LNCaP clone FGC (cell line): ENCODE measurements at regions not wholly inside any gene's neighbourhood (a gene's known extent, or its start where the extent isn't known, plus 50 kb on each side); places are given as distances from the start of the nearest gene placed in this dataset.

ENCODE experiments used
- DNase-seq: peaks from one replicate; pipeline ENCODE4 v3.0.0-alpha.2; 2011; ENCODE audit warnings: low read depth
- H3K4me3 ChIP-seq: 2 replicates; pipeline ENCODE4 v1.5.1; 2011; ENCODE audit warnings: mild to moderate bottlenecking, low read depth, low read length, control low read depth
- CTCF ChIP-seq: IDR thresholded peaks from 2 replicates; pipeline ENCODE4 v1.5.1; 2012; ENCODE audit warnings: mild to moderate bottlenecking; ENCODE audit not compliant: control insufficient read depth, insufficient read depth; ENCODE audit errors: extremely low read depth

DNA sequence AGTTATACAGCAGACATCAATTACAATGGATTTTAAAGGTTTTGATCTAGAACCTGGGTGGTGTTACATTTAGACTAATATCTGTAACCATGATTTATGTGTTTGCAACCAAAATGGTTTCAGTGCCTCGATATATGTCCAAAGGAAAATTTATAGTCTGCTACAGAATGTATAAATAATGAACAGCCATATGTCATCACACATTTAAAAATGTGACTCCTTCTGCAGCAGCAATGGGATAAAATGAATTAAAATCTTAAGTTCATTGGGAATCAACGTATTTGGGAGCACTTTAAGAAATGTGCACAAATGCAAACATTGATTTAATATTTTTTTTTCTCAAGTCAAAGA, 610.2 kb downstream of the TMEM114 start:
- TF ChIP-seq CTCF = no peak
- no peak for DNase-seq

GRCh38 chr16:7979448-7980132, 610.7 kb downstream of the TMEM114 start:
- H3K4me3 ChIP-seq = no peak overlapping the region
- TF ChIP-seq CTCF = no peak
- DNase-seq = no peak

More for the DNA sequence above, 610.2 kb downstream of the TMEM114 start:
- no peak overlapping the region for H3K4me3 ChIP-seq

DNA sequence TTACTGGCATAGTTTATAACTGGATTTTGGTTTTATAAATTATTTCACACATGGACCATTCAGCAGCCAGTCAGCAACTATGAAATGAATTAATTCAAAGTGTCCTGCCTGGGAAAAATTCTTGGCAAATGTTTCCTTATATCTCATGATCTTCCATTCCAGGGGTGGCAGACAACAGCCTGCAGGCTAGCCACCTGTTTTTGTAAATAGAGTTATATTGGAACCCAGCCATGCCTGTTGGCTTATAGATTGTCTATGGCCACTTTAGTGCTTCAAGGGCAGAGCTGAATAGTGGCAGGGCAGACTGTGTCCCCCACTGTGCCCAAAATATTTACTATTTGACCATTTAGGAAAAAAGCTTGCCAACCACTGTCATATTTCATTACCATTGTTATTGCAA, 613.7 kb downstream of the TMEM114 start:
- no peak for TF ChIP-seq CTCF
- no peak for DNase-seq
- no peak overlapping the region for H3K4me3 ChIP-seq

DNA sequence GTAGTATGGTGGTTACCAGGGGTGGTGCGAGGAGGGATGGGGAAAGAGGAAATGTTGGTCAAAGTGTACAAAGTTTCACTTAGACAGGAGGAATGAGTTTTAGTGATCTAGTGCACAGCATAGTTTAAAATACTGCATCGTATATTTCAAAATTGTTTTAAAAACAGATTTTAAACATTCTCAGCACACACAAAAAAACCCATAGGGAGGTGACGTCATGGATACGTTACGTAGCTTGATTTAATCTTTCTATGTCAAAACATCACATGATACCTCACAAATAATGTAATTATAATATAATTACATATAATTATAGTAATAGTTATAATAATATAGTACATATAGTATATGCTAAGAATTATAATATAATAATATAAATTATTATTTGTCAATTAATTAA, 614.2 kb downstream of the TMEM114 start:
- no peak for DNase-seq
- H3K4me3 ChIP-seq = no peak overlapping the region
- no peak for TF ChIP-seq CTCF

GRCh38 chr16:7967996-7968509, 622.3 kb downstream of the TMEM114 start:
- H3K4me3 ChIP-seq = no peak overlapping the region
- no peak for DNase-seq

GRCh38 chr16:7964744-7965143, 625.6 kb downstream of the TMEM114 start:
- TF ChIP-seq CTCF = no peak
- no peak overlapping the region for H3K4me3 ChIP-seq
- no peak for DNase-seq

More at GRCh38 chr16:7967996-7968509, 622.3 kb downstream of the TMEM114 start:
- no peak for TF ChIP-seq CTCF

- no peak for TF ChIP-seq CTCF
- no peak overlapping the region for H3K4me3 ChIP-seq
- DNase-seq = no peak
Observed at GRCh38 chr16:7964167-7964566, 626.1 kb downstream of the TMEM114 start.
